ENCODE measurements at regions not wholly inside any gene's neighbourhood (a gene's known extent, or its start where the extent isn't known, plus 50 kb on each side); places are given as distances from the start of the nearest gene placed in this dataset.

DNA sequence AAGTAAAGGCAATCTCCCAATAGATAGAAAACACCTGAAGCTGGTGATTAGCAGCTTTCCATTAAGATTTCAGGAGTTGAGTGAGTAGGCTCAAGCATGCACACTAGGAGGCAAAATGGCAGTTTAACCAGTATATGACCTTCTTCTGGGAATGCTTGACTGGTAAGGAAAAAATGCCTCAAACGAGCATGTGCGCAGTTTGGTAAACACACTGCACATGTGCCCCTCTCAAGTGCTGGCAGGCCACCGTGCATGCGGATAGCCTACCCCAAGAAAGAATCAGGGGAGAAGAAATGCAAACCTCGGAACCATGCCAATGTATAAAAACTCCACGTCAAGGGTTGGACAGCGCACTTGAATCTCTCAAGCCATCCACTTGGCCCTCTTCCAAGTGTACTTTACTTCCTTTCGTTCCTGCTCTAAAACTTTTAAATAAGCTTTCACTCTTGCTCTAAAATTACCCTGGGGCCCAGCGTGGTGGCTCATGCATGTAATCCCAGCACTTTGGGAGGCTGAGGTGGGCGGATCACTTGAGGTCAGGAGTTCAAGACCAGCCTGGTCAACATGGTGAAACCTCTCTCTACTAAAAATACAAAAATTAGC is 98.8 kb upstream of the CDK1 start:
- no peak overlapping the region for H2AFZ ChIP-seq (ENCODE audit: low read depth, low read length)
- H3K9me3 ChIP-seq (replicated peaks; ENCODE audit: control insufficient read depth, insufficient read depth, low read depth, low read length) = no peaks in the 10 kb centered on the region
- no peaks in the 10 kb centered on the region for H3K79me2 ChIP-seq (ENCODE audit: control insufficient read depth, insufficient read depth, low read length)
- H3K4me2 ChIP-seq (ENCODE audit: insufficient read depth, low read length) = no peak overlapping the region
- H3K36me3 ChIP-seq (ENCODE audit: control insufficient read depth, insufficient read depth, low read length) = no peaks in the 10 kb centered on the region
- CTCF ChIA-PET (ENCODE audit: low intra/inter-chr PET ratio) = no interaction called here
- no peaks in the 10 kb centered on the region for H3K9me1 ChIP-seq (ENCODE audit: control insufficient read depth, insufficient read depth, low read length)
- intact Hi-C loops (cut with micrococcal nuclease) = no loop called here
- POLR2A ChIA-PET = interaction anchor here (0.5 kb wide), 1 partner anchor 66 kb away, joined by 3 read pairs; no protein-coding TSS in a partner anchor
- H3K4me1 ChIP-seq (replicated peaks in 1 of 2; ENCODE audit: control insufficient read depth in 2 of 2, insufficient read depth in 2 of 2, low read length in 2 of 2) = peaks cover 0 to 3% of the 10 kb centered on the region in 2 experiments; a peak in 1 of 5 replicates
- ATAC-seq (no peak; the same call in 2 of the 3 replicates), DNase-seq (ENCODE audit: extremely low read depth in 1 of 4, low spot score in 3 of 4) (no peak), FAIRE-seq (no peak)
- no peak for TF ChIP-seq CCNT2 (IDR thresholded peaks at IDR 0.05; ENCODE audit: borderline replicate concordance, extremely low read depth, insufficient read length, low read depth, low read length)
- TF ChIP-seq NR4A1 (CRISPR knock-in tag; IDR thresholded peaks at IDR 0.05) = no peak
- TF ChIP-seq NR4A1 (tag; IDR thresholded peaks at IDR 0.05) = no peak
- no peak for TF ChIP-seq HCFC1 (IDR thresholded peaks at IDR 0.05; ENCODE audit: low read depth, low read length)
- TF ChIP-seq CTBP1 (IDR thresholded peaks at IDR 0.05; ENCODE audit: borderline replicate concordance) = no peak
- no peak for TF ChIP-seq ZKSCAN1 (IDR thresholded peaks at IDR 0.05; ENCODE audit: low read depth, low read length)
- TF ChIP-seq, protein P1, sequence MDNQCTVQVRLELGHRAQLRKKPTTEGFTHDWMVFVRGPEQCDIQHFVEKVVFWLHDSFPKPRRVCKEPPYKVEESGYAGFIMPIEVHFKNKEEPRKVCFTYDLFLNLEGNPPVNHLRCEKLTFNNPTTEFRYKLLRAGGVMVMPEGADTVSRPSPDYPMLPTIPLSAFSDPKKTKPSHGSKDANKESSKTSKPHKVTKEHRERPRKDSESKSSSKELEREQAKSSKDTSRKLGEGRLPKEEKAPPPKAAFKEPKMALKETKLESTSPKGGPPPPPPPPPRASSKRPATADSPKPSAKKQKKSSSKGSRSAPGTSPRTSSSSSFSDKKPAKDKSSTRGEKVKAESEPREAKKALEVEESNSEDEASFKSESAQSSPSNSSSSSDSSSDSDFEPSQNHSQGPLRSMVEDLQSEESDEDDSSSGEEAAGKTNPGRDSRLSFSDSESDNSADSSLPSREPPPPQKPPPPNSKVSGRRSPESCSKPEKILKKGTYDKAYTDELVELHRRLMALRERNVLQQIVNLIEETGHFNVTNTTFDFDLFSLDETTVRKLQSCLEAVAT (IDR thresholded peaks at IDR 0.05) = no peak
- no peak for TF ChIP-seq TCF7 (IDR thresholded peaks at IDR 0.05; ENCODE audit: borderline replicate concordance)
- TF ChIP-seq REST (IDR thresholded peaks at IDR 0.05; ENCODE audit: borderline replicate concordance) = peak; percentile 33
- TF ChIP-seq REST (CRISPR knock-in tag; IDR thresholded peaks at IDR 0.05; ENCODE audit: low read depth) = no peak
- TF ChIP-seq NFIC (IDR thresholded peaks at IDR 0.05) = peak; percentile 78
- in situ Hi-C loops (cut with MboI) = no loop called here
- no peaks in the 10 kb centered on the region for H4K20me1 ChIP-seq (replicated peaks; ENCODE audit: control insufficient read depth, insufficient read depth, low read length)
- BruUV-seq (replicated peaks) = no TSS peak
- WGBS (ENCODE audit: insufficient coverage, low coverage, missing lambda C conversion rate) = 5% methylated on average over 10 of the region's 10 CpGs
- H3K9ac ChIP-seq (ENCODE audit: insufficient read depth in 1 of 2, low read depth in 2 of 2, low read length in 2 of 2) = no peak overlapping the region
- H3K27ac ChIP-seq (ENCODE audit: extremely low read depth, low read depth, low read length) = no peak overlapping the region
- peaks cover 2 to 4% of the 10 kb centered on the region in 2 experiments; a peak in 2 of 5 replicates for H3K27me3 ChIP-seq (ENCODE audit: control insufficient read depth in 2 of 2, insufficient read depth in 2 of 2, low read length in 2 of 2)
- no peak overlapping the region for H3K4me3 ChIP-seq
